T follicular helper cell (primary cell): ENCODE measurements at regions not wholly inside any gene's neighbourhood (a gene's known extent, or its start where the extent isn't known, plus 50 kb on each side); places are given as distances from the start of the nearest gene placed in this dataset.

Source experiments
- DNase-seq: peaks from one replicate; pipeline ENCODE4 v3.0.0-alpha.2; 2020; ENCODE audit warnings: low read depth

GRCh38 chr2:173822889-173823542, 142.2 kb downstream of the SP3 start:
- no peak for DNase-seq

GRCh38 chr2:173823543-173823939, 141.6 kb downstream of the SP3 start:
- no peak for DNase-seq

- no peak for DNase-seq
Measured at GRCh38 chr2:173828189-173829142, 136.7 kb downstream of the SP3 start.

GRCh38 chr2:173829727-173830126, 135.4 kb downstream of the SP3 start:
- no peak for DNase-seq

GRCh38 chr2:173830170-173830569, 135.0 kb downstream of the SP3 start:
- no peak for DNase-seq

- no peak for DNase-seq
Measured at GRCh38 chr2:173831312-173832229, 133.6 kb downstream of the SP3 start.

GRCh38 chr2:173834141-173834540, 131.0 kb downstream of the SP3 start:
- no peak for DNase-seq

- DNase-seq: no peak
Measured at GRCh38 chr2:173835726-173836125, 129.4 kb downstream of the SP3 start.

GRCh38 chr2:173841110-173841509, 124.1 kb downstream of the SP3 start:
- DNase-seq: no peak

GRCh38 chr2:173843526-173843925, 121.6 kb downstream of the SP3 start:
- no peak for DNase-seq

GRCh38 chr2:173851141-173851641, 114.0 kb downstream of the SP3 start:
- no peak for DNase-seq

- DNase-seq: no peak
Measured at GRCh38 chr2:173854141-173854540, 111.0 kb downstream of the SP3 start.

- no peak for DNase-seq
Measured at GRCh38 chr2:173854840-173855239, 110.3 kb downstream of the SP3 start.

GRCh38 chr2:173855661-173856060, 109.5 kb downstream of the SP3 start:
- DNase-seq: no peak
